22Rv1 (cell line): ENCODE measurements at regions not wholly inside any gene's neighbourhood (a gene's known extent, or its start where the extent isn't known, plus 50 kb on each side); places are given as distances from the start of the nearest gene placed in this dataset.

Experiments
- CTCF ChIP-seq: fragments of 450-650 bp; IDR thresholded peaks from 2 replicates; pipeline ENCODE4 v1.5.1; 2017; ENCODE audit warnings: mild to moderate bottlenecking
- ZFX ChIP-seq: fragments of 450-650 bp; IDR thresholded peaks from 2 replicates; pipeline ENCODE4 v1.6.1; 2017; ENCODE audit warnings: antibody characterized with exemption, borderline replicate concordance

DNA sequence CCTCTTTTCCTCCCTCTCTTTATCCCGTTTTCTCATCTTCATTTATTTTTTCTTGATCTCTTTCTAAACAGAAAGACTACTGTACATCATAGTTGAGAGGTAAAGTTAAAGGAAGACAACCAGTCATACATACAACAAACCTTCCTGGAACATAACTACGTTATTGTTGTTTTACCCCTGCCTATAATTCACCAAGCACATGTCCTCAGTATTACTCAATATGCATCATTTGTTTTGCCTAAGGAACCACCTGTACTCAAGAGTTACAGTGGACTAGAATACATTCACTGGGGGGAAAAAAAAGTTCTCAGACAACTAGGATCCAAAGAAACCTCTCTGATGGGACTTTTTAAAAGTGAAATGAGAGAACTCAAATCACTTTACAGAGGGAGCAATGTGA lies 344.7 kb upstream of the RBMS3 start:
- TF ChIP-seq CTCF (no peak), ZFX (no peak)
